ENCODE measurements at regions not wholly inside any gene's neighbourhood (a gene's known extent, or its start where the extent isn't known, plus 50 kb on each side); places are given as distances from the start of the nearest gene placed in this dataset.

DNA sequence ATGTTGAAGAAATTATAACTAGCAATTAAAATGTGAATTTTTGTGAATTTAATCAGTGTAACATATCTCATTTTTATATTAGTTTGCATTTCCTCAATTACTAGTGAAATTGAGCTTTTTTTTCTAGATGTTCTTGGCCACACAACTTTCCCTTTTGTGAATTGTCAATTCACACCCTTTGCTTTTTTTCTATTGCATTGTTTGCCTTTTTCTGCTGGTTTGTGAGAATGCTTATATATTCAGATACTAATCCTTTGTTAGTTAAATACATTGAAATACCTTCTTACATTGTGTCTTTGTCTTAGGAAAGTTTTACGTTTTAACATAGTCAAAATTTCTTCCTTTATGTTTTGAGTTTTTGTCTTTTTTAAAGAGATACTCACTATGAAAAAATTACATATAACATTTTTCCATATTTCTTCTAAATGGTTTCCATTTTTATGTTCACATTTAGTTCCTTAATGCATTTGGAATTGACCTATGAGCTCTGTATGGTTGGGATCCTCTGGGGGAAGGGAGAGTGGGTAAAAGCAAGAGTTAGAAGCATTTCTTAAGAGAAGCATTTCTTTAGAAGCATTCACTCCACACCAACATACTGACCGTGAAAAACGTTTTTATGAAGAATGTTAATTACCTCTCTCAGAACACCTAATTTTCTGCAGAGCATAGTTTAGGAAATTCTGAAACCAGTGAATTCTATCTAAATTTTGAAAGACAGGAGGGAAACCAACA is 126.0 kb downstream of the CAPZA3 start:
- Histone ChIP-seq H3K4me3 (ENCODE audit: low read length, poor library complexity, severe bottlenecking) (no peak overlapping the region), H3K79me2 (ENCODE audit: insufficient read depth, low read length) (no peaks in the 10 kb centered on the region), H3K9me3 (ENCODE audit: insufficient read depth, low read depth, low read length) (no peaks in the 10 kb centered on the region), H3K36me3 (ENCODE audit: insufficient read depth, low read length) (no peaks in the 10 kb centered on the region), H3K9me2 (replicated peaks; ENCODE audit: low read depth, low read length) (no peaks in the 10 kb centered on the region), H3K4me2 (ENCODE audit: low read depth, low read length, poor library complexity, severe bottlenecking) (no peak overlapping the region), H4K20me1 (ENCODE audit: insufficient read depth, low read length, poor library complexity, severe bottlenecking) (no peaks in the 10 kb centered on the region), H3K27me3 (ENCODE audit: insufficient read depth, low read length, poor library complexity, severe bottlenecking) (no peaks in the 10 kb centered on the region), H2AFZ (ENCODE audit: low read length) (no peak overlapping the region), H3F3A (ENCODE audit: low read depth) (no peaks in the 10 kb centered on the region), H3K4me1 (ENCODE audit: insufficient read depth, low read length, poor library complexity, severe bottlenecking) (no peaks in the 10 kb centered on the region), H3K9ac (ENCODE audit: low read depth, low read length, poor library complexity, severe bottlenecking) (no peak overlapping the region)
- no peak for TF ChIP-seq EZH2phosphoT487 (IDR thresholded peaks at IDR 0.05; ENCODE audit: borderline replicate concordance)
- TF ChIP-seq, protein P1, sequence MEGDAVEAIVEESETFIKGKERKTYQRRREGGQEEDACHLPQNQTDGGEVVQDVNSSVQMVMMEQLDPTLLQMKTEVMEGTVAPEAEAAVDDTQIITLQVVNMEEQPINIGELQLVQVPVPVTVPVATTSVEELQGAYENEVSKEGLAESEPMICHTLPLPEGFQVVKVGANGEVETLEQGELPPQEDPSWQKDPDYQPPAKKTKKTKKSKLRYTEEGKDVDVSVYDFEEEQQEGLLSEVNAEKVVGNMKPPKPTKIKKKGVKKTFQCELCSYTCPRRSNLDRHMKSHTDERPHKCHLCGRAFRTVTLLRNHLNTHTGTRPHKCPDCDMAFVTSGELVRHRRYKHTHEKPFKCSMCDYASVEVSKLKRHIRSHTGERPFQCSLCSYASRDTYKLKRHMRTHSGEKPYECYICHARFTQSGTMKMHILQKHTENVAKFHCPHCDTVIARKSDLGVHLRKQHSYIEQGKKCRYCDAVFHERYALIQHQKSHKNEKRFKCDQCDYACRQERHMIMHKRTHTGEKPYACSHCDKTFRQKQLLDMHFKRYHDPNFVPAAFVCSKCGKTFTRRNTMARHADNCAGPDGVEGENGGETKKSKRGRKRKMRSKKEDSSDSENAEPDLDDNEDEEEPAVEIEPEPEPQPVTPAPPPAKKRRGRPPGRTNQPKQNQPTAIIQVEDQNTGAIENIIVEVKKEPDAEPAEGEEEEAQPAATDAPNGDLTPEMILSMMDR (conservative IDR thresholded peaks at IDR 0.05; ENCODE audit: low read length) = no peak

DNA sequence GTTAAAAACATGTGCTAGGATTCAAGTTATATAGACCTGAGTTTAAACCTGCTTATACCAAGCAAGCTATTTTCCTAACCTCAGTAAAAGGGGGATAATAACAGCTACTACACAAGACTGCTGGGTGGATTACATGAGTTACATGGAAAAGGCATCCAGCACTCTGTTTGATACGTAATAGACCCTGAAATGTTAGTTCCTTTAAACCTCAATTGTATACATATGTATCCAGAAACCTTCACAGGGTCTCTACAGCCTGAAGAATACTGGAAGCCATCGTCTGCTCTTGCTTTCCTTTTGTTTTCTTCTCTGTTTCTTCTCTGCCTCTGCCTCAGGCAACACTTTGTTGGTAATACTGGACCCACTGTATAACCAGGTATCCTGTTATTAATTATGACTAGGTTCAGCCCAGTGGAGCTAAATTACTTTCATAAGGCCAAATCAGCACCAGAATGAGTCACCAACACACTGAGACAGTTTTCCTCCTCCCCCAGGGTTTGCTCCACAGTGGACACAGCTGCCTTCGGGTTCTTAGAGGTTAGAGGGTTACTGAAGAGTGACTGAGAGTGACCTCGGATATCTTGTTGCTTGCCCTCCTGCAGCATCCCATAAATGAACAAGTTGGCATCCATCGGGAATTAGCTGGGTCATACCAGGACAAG is 127.1 kb downstream of the CAPZA3 start:
- Histone ChIP-seq H4K20me1 (ENCODE audit: insufficient read depth, low read length, poor library complexity, severe bottlenecking) (no peaks in the 10 kb centered on the region), H3F3A (ENCODE audit: low read depth) (no peaks in the 10 kb centered on the region), H3K79me2 (ENCODE audit: insufficient read depth, low read length) (no peaks in the 10 kb centered on the region), H3K4me2 (ENCODE audit: low read depth, low read length, poor library complexity, severe bottlenecking) (no peak overlapping the region), H2AFZ (ENCODE audit: low read length) (no peak overlapping the region), H3K9me3 (ENCODE audit: insufficient read depth, low read depth, low read length) (no peaks in the 10 kb centered on the region), H3K4me1 (ENCODE audit: insufficient read depth, low read length, poor library complexity, severe bottlenecking) (no peaks in the 10 kb centered on the region), H3K9me2 (replicated peaks; ENCODE audit: low read depth, low read length) (no peaks in the 10 kb centered on the region), H3K27me3 (ENCODE audit: insufficient read depth, low read length, poor library complexity, severe bottlenecking) (no peaks in the 10 kb centered on the region), H3K36me3 (ENCODE audit: insufficient read depth, low read length) (no peaks in the 10 kb centered on the region), H3K4me3 (ENCODE audit: low read length, poor library complexity, severe bottlenecking) (no peak overlapping the region), H3K9ac (ENCODE audit: low read depth, low read length, poor library complexity, severe bottlenecking) (no peak overlapping the region)
- TF ChIP-seq, protein P1 (conservative IDR thresholded peaks at IDR 0.05; ENCODE audit: low read length) = no peak
- TF ChIP-seq EZH2phosphoT487 (IDR thresholded peaks at IDR 0.05; ENCODE audit: borderline replicate concordance) = no peak

DNA sequence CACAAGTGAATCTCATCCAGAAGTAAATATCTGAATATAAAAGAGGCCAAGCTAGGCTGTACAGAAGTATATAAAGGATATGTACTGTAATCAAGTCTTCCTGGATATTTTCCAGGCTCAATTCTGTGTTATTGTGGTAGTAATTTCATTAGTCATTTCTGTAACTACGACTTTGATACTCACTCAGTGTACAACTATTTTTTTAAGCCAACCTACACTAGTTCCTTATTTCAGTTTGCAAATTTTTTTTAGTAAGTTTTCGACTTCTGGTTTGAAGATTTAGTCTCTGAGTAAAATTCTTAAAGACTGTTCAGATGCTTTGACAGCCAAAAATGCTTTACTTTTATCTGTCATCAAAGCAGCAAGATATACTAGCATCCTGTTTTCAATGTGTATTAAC is 130.8 kb downstream of the CAPZA3 start:
- Histone ChIP-seq H3K9me3 (ENCODE audit: insufficient read depth, low read depth, low read length) (no peaks in the 10 kb centered on the region), H3K4me3 (ENCODE audit: low read length, poor library complexity, severe bottlenecking) (no peak overlapping the region), H3K27me3 (ENCODE audit: insufficient read depth, low read length, poor library complexity, severe bottlenecking) (no peaks in the 10 kb centered on the region), H3K4me1 (ENCODE audit: insufficient read depth, low read length, poor library complexity, severe bottlenecking) (no peaks in the 10 kb centered on the region), H3K9me2 (replicated peaks; ENCODE audit: low read depth, low read length) (no peaks in the 10 kb centered on the region), H2AFZ (ENCODE audit: low read length) (no peak overlapping the region), H3K9ac (ENCODE audit: low read depth, low read length, poor library complexity, severe bottlenecking) (no peak overlapping the region), H3K79me2 (ENCODE audit: insufficient read depth, low read length) (no peaks in the 10 kb centered on the region), H3K36me3 (ENCODE audit: insufficient read depth, low read length) (no peaks in the 10 kb centered on the region), H4K20me1 (ENCODE audit: insufficient read depth, low read length, poor library complexity, severe bottlenecking) (no peaks in the 10 kb centered on the region), H3K4me2 (ENCODE audit: low read depth, low read length, poor library complexity, severe bottlenecking) (no peak overlapping the region), H3F3A (ENCODE audit: low read depth) (no peaks in the 10 kb centered on the region)
- TF ChIP-seq, protein P1 (conservative IDR thresholded peaks at IDR 0.05; ENCODE audit: low read length) = no peak
- no peak for TF ChIP-seq EZH2phosphoT487 (IDR thresholded peaks at IDR 0.05; ENCODE audit: borderline replicate concordance)

All from Loucy (cell line).